ENCODE measurements at regions not wholly inside any gene's neighbourhood (a gene's known extent, or its start where the extent isn't known, plus 50 kb on each side); places are given as distances from the start of the nearest gene placed in this dataset.

- Histone ChIP-seq H3K9me3 (no peaks in the 10 kb centered on the region), H3K4me1 (no peaks in the 10 kb centered on the region), H3K27ac (no peak overlapping the region), H3K4me3 (no peak overlapping the region), H3K27me3 (no peaks in the 10 kb centered on the region), H3K36me3 (no peaks in the 10 kb centered on the region)
- intact Hi-C loops (cut with DNase I) = no loop called here
- TF ChIP-seq CTCF (IDR thresholded peaks at IDR 0.05) = no peak
- ATAC-seq = no peak
- DNase-seq = no peak
Observed at GRCh38 chr3:82875401-82875800, 1114.0 kb upstream of the GBE1 start.

GRCh38 chr3:82839871-82840270 lies 1078.4 kb upstream of the GBE1 start:
- no peak for TF ChIP-seq CTCF (IDR thresholded peaks at IDR 0.05)
- DNase-seq (no peak), ATAC-seq (no peak)
- Histone ChIP-seq H3K9me3 (no peaks in the 10 kb centered on the region), H3K27ac (no peak overlapping the region), H3K4me1 (no peaks in the 10 kb centered on the region), H3K36me3 (no peaks in the 10 kb centered on the region), H3K4me3 (no peak overlapping the region), H3K27me3 (no peaks in the 10 kb centered on the region)
- intact Hi-C loops (cut with DNase I) = no loop called here

GRCh38 chr3:82834098-82834497 lies 1072.7 kb upstream of the GBE1 start:
- Histone ChIP-seq H3K9me3 (no peaks in the 10 kb centered on the region), H3K27ac (no peak overlapping the region), H3K4me3 (no peak overlapping the region), H3K4me1 (no peaks in the 10 kb centered on the region), H3K36me3 (no peaks in the 10 kb centered on the region), H3K27me3 (no peaks in the 10 kb centered on the region)
- ATAC-seq (no peak), DNase-seq (no peak)
- intact Hi-C loops (cut with DNase I) = no loop called here
- no peak for TF ChIP-seq CTCF (IDR thresholded peaks at IDR 0.05)

GRCh38 chr3:82824491-82824890 lies 1063.0 kb upstream of the GBE1 start:
- no peak for TF ChIP-seq CTCF (IDR thresholded peaks at IDR 0.05)
- intact Hi-C loops (cut with DNase I) = no loop called here
- DNase-seq (no peak), ATAC-seq (no peak)
- H3K27ac ChIP-seq = no peak overlapping the region
- H3K9me3 ChIP-seq = no peaks in the 10 kb centered on the region
- H3K4me1 ChIP-seq = no peaks in the 10 kb centered on the region
- H3K36me3 ChIP-seq = no peaks in the 10 kb centered on the region
- H3K4me3 ChIP-seq = no peak overlapping the region
- H3K27me3 ChIP-seq = no peaks in the 10 kb centered on the region

- intact Hi-C loops (cut with DNase I) = no loop called here
- H3K4me1 ChIP-seq = no peaks in the 10 kb centered on the region
- H3K27me3 ChIP-seq = no peaks in the 10 kb centered on the region
- ATAC-seq = no peak
- no peaks in the 10 kb centered on the region for H3K36me3 ChIP-seq
- H3K4me3 ChIP-seq = no peak overlapping the region
- H3K9me3 ChIP-seq = no peaks in the 10 kb centered on the region
- no peak for DNase-seq
- no peak for TF ChIP-seq CTCF (IDR thresholded peaks at IDR 0.05)
- no peak overlapping the region for H3K27ac ChIP-seq
Observed at GRCh38 chr3:82816086-82816485, 1054.6 kb upstream of the GBE1 start.

GRCh38 chr3:82815417-82816058 lies 1054.1 kb upstream of the GBE1 start:
- no peak for TF ChIP-seq CTCF (IDR thresholded peaks at IDR 0.05)
- ATAC-seq (no peak), DNase-seq (peak; percentile 39)
- no peak overlapping the region for H3K4me3 ChIP-seq
- no peaks in the 10 kb centered on the region for H3K9me3 ChIP-seq
- H3K36me3 ChIP-seq = no peaks in the 10 kb centered on the region
- intact Hi-C loops (cut with DNase I) = no loop called here
- H3K4me1 ChIP-seq = no peaks in the 10 kb centered on the region
- no peak overlapping the region for H3K27ac ChIP-seq
- H3K27me3 ChIP-seq = no peaks in the 10 kb centered on the region
